Activated CD4-positive, alpha-beta T cell treated with anti-CD3 and anti-CD28 coated beads, Interleukin-2, amount 50 U/mL, for 16 hours (primary cell): ENCODE measurements at regions not wholly inside any gene's neighbourhood (a gene's known extent, or its start where the extent isn't known, plus 50 kb on each side); places are given as distances from the start of the nearest gene placed in this dataset.
A peak's percentile ranks its signal among the peaks of the same experiment; 100 is the strongest.
"Not testable (repeated sequence)": the region's sequence is repeated elsewhere in the genome, so short reads cannot be mapped to it uniquely, and the experiment has no call there.

ENCODE experiments used
- DNase-seq: peaks from one replicate; pipeline ENCODE4 v3.0.0-alpha.2; 2020

GRCh38 chr2:143946436-143947391 lies 573.2 kb downstream of the ZEB2 start:
- DNase-seq: no peak

GRCh38 chr2:143942486-143942885 lies 577.4 kb downstream of the ZEB2 start:
- DNase-seq: no peak

- DNase-seq: no peak
These were observed 579.2 kb downstream of the ZEB2 start for GRCh38 chr2:143940720-143941119.

- DNase-seq: no peak
These were observed 580.1 kb downstream of the ZEB2 start for GRCh38 chr2:143939626-143940330.

GRCh38 chr2:143937723-143938350 lies 582.1 kb downstream of the ZEB2 start:
- DNase-seq: peak; percentile 7

- DNase-seq: peak; percentile 36
These were observed 582.8 kb downstream of the ZEB2 start for GRCh38 chr2:143936848-143937722.

GRCh38 chr2:143936538-143936847 lies 583.4 kb downstream of the ZEB2 start:
- DNase-seq: no peak

GRCh38 chr2:143935482-143935752 lies 584.5 kb downstream of the ZEB2 start:
- no peak for DNase-seq

GRCh38 chr2:143934626-143935481 lies 585.1 kb downstream of the ZEB2 start:
- DNase-seq: no peak

GRCh38 chr2:143933946-143934569 lies 585.9 kb downstream of the ZEB2 start:
- DNase-seq: no peak

GRCh38 chr2:143930891-143931290 lies 589.0 kb downstream of the ZEB2 start:
- no peak for DNase-seq

GRCh38 chr2:143928613-143929012 lies 591.3 kb downstream of the ZEB2 start:
- no peak for DNase-seq

GRCh38 chr2:143928184-143928583 lies 591.7 kb downstream of the ZEB2 start:
- DNase-seq: no peak

GRCh38 chr2:143926736-143927135 lies 593.2 kb downstream of the ZEB2 start:
- no peak for DNase-seq

GRCh38 chr2:143922261-143922830 lies 597.6 kb downstream of the ZEB2 start:
- not testable (repeated sequence) for DNase-seq

- no peak for DNase-seq
These were observed 601.4 kb downstream of the ZEB2 start for GRCh38 chr2:143918465-143918989.

- DNase-seq: no peak
These were observed 603.1 kb downstream of the ZEB2 start for GRCh38 chr2:143916781-143917180.

GRCh38 chr2:143909577-143910353 lies 610.2 kb downstream of the ZEB2 start:
- no peak for DNase-seq

GRCh38 chr2:143908843-143909242 lies 611.1 kb downstream of the ZEB2 start:
- no peak for DNase-seq

GRCh38 chr2:143907801-143908200 lies 612.1 kb downstream of the ZEB2 start:
- no peak for DNase-seq
